ACC112 (cell line): ENCODE measurements at regions not wholly inside any gene's neighbourhood (a gene's known extent, or its start where the extent isn't known, plus 50 kb on each side); places are given as distances from the start of the nearest gene placed in this dataset.

Experiments used
- H2AFZ ChIP-seq: fragments of 200-600 bp; sonication (generic); one replicate; pipeline ENCODE4 v1.6.0; 2017; ENCODE audit warnings: antibody characterized with exemption, low read length; ENCODE audit not compliant: unreplicated experiment
- H3K27ac ChIP-seq: fragments of 200-600 bp; sonication (generic); 2 replicates; pipeline ENCODE4 v1.5.1; 2014; ENCODE audit warnings: low read depth, mild to moderate bottlenecking, antibody characterized with exemption, low read length, moderate library complexity
- H3K27me3 ChIP-seq: fragments of 200-600 bp; sonication (generic); 2 replicates; pipeline ENCODE4 v1.6.1; 2014; ENCODE audit warnings: mild to moderate bottlenecking, antibody characterized with exemption, low read length, moderate library complexity, mixed read lengths; ENCODE audit not compliant: insufficient read depth
- H3K36me3 ChIP-seq: fragments of 200-600 bp; sonication (generic); 2 replicates; pipeline ENCODE4 v1.6.1; 2016; ENCODE audit warnings: mild to moderate bottlenecking, antibody characterized with exemption, low read length, moderate library complexity, mixed read lengths; ENCODE audit not compliant: insufficient read depth
- H3K4me1 ChIP-seq: fragments of 200-600 bp; sonication (generic); one replicate; pipeline ENCODE4 v1.6.1; 2016; ENCODE audit warnings: low read length, mixed read lengths; ENCODE audit not compliant: insufficient read depth, unreplicated experiment, control insufficient read depth
- H3K4me3 ChIP-seq: fragments of 200-600 bp; sonication (generic); 2 replicates; pipeline ENCODE4 v1.5.1; 2014; ENCODE audit warnings: mild to moderate bottlenecking, low read depth, low read length
- H3K79me2 ChIP-seq: fragments of 200-600 bp; sonication (generic); one replicate; pipeline ENCODE4 v1.6.0; 2016; ENCODE audit warnings: low read length; ENCODE audit not compliant: control insufficient read depth, unreplicated experiment, insufficient read depth

- H3K36me3 ChIP-seq = no peaks in the 10 kb centered on the region
Measured at GRCh38 chr2:63669596-63669995, 80.8 kb downstream of the MDH1 start.

DNA sequence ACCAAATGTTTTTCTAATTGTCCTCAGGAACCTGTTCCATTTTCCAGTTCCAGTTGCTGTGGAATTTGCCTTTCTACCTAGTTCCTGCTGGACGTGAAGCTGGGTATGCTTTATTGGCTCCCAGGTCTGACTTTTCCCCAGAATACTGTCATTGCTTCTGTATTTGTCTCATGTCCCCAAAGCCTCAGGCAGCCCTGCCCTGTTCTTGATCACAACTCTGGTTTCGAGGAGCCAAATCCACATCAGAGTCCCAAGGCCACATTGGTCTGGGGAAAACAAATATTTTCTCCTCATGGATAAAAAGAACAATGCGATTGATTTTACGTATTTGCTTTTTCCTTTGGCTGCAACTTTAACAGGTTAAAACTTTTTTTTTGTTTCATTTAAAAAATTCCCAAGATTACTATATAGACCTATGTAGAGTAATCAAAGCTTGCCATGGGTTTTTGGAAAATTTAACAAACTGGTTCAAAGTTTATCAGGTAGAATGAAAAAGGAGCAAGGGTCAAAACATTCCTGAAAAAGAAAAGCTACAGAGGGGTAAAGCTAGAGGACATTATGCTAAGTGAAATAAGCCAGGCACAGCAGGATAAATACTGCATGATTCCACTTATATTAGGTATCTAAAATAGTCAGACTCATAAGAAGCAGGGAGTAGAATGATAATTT, 85.2 kb downstream of the MDH1 start:
- Histone ChIP-seq H3K27me3 (no peaks in the 10 kb centered on the region), H3K36me3 (no peaks in the 10 kb centered on the region), H3K4me3 (no peak overlapping the region), H3K27ac (no peak overlapping the region), H3K4me1 (no peaks in the 10 kb centered on the region), H2AFZ (no peak overlapping the region), H3K79me2 (no peaks in the 10 kb centered on the region)

More at GRCh38 chr2:63669596-63669995, 80.8 kb downstream of the MDH1 start:
- Histone ChIP-seq H3K4me3 (no peak overlapping the region), H2AFZ (no peak overlapping the region), H3K27ac (no peak overlapping the region), H3K4me1 (peaks cover 10% of the 10 kb centered on the region), H3K27me3 (no peaks in the 10 kb centered on the region), H3K79me2 (no peaks in the 10 kb centered on the region)

- H3K36me3 ChIP-seq = no peaks in the 10 kb centered on the region
- no peaks in the 10 kb centered on the region for H3K27me3 ChIP-seq
- H3K79me2 ChIP-seq = no peaks in the 10 kb centered on the region
- no peaks in the 10 kb centered on the region for H3K4me1 ChIP-seq
- no peak overlapping the region for H2AFZ ChIP-seq
- no peak overlapping the region for H3K4me3 ChIP-seq
- H3K27ac ChIP-seq = no peak overlapping the region
Measured at GRCh38 chr2:63675026-63675425, 86.3 kb downstream of the MDH1 start.

GRCh38 chr2:63676135-63676534, 87.4 kb downstream of the MDH1 start:
- Histone ChIP-seq H3K27ac (no peak overlapping the region), H3K4me3 (no peak overlapping the region), H3K79me2 (no peaks in the 10 kb centered on the region), H3K27me3 (no peaks in the 10 kb centered on the region), H2AFZ (peak overlapping the region; percentile 49), H3K4me1 (no peaks in the 10 kb centered on the region), H3K36me3 (no peaks in the 10 kb centered on the region)

GRCh38 chr2:63678085-63678484, 89.3 kb downstream of the MDH1 start:
- H3K27me3 ChIP-seq = no peaks in the 10 kb centered on the region
- no peaks in the 10 kb centered on the region for H3K36me3 ChIP-seq
- no peak overlapping the region for H3K4me3 ChIP-seq
- no peak overlapping the region for H3K27ac ChIP-seq
- no peaks in the 10 kb centered on the region for H3K79me2 ChIP-seq
- no peak overlapping the region for H2AFZ ChIP-seq
- H3K4me1 ChIP-seq = no peaks in the 10 kb centered on the region

DNA sequence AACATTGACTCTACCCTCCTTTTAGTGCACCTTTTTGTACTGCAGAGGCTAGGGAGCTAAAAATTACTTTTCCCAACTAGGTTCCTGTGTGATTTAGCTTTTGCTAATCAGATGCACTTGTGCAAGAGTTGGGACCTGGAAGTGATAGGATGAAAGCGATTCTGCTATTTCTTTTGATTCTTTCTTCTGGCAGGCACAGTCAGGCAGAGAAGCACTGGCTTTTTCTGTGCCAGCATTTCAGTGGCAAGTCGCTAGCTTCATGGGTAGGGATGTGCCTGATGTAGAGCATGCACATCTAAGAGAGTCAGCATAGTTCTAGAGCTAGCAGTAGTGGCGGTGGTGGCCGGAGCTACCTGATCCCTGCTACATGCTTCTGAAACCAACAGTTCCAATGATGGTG, 89.8 kb downstream of the MDH1 start:
- Histone ChIP-seq H3K4me1 (no peaks in the 10 kb centered on the region), H3K27ac (no peak overlapping the region), H3K36me3 (no peaks in the 10 kb centered on the region), H3K27me3 (no peaks in the 10 kb centered on the region), H3K79me2 (no peaks in the 10 kb centered on the region), H2AFZ (no peak overlapping the region), H3K4me3 (no peak overlapping the region)

- Histone ChIP-seq H3K4me1 (no peaks in the 10 kb centered on the region), H3K27ac (no peak overlapping the region), H3K36me3 (no peaks in the 10 kb centered on the region)
Measured at GRCh38 chr2:63679252-63679855, 90.6 kb downstream of the MDH1 start.

DNA sequence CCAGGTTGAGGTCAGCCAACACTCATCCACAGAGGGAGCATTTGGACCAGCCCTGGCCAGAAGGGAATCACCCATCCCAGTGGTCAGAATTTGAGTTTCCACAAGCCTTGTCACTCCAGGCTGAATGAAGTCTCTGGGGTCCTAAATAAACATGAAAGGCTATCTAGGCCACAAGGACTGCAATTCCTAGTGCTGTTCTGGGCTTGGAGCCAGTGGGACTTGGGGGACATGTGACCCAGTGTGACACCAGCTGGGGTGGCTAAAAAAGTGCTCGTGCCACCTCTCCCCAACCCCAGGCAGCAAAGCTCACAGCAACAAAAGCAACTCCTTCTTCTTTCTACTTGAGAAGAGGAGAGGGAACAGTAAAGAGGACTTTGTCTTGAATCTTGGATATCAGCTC, 91.7 kb downstream of the MDH1 start:
- no peaks in the 10 kb centered on the region for H3K79me2 ChIP-seq
- H3K4me3 ChIP-seq = no peak overlapping the region
- no peak overlapping the region for H3K27ac ChIP-seq
- no peaks in the 10 kb centered on the region for H3K4me1 ChIP-seq
- H3K36me3 ChIP-seq = no peaks in the 10 kb centered on the region
- H2AFZ ChIP-seq = no peak overlapping the region
- no peaks in the 10 kb centered on the region for H3K27me3 ChIP-seq

More at GRCh38 chr2:63679252-63679855, 90.6 kb downstream of the MDH1 start:
- Histone ChIP-seq H3K79me2 (no peaks in the 10 kb centered on the region), H3K4me3 (no peak overlapping the region), H2AFZ (no peak overlapping the region), H3K27me3 (no peaks in the 10 kb centered on the region)

- Histone ChIP-seq H3K27ac (no peak overlapping the region), H3K36me3 (no peaks in the 10 kb centered on the region), H2AFZ (no peak overlapping the region), H3K79me2 (no peaks in the 10 kb centered on the region), H3K4me3 (no peak overlapping the region), H3K27me3 (no peaks in the 10 kb centered on the region), H3K4me1 (no peaks in the 10 kb centered on the region)
Measured at GRCh38 chr2:63681896-63682295, 93.1 kb downstream of the MDH1 start.

DNA sequence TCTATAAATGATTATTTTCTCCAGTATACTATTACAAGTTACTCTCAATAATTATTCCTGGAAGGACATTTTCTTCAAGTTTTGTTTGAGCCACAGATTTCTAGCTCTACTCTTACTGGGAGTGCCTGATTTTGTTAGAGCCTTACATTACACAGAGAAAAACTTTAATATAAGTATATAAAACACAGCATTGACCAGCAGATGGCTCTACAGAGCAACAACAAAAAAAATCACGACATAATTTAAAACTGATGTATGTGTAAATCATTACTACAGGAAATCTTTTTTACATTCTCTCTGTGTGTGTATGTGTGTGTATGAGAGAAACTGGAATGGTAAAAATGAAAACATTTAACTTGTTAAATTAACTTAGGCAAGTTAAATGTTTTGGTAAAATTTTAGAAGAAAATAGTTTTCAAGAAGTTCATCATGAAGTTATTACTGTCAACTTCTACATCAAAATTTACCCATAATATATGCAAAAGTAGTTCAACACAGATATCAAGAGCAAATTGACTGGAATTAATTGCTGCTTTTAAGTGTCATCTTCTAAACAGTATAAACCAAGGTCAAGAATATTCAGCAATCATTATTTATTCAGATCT, 103.3 kb downstream of the MDH1 start:
- Histone ChIP-seq H3K4me1 (peaks cover 3% of the 10 kb centered on the region), H3K4me3 (no peak overlapping the region), H3K27me3 (no peaks in the 10 kb centered on the region), H3K79me2 (no peaks in the 10 kb centered on the region), H3K27ac (no peak overlapping the region), H3K36me3 (no peaks in the 10 kb centered on the region), H2AFZ (peak overlapping the region; percentile 48)

- no peak overlapping the region for H2AFZ ChIP-seq
- H3K4me1 ChIP-seq = peaks cover 22% of the 10 kb centered on the region
- H3K27ac ChIP-seq = no peak overlapping the region
- H3K79me2 ChIP-seq = no peaks in the 10 kb centered on the region
- no peaks in the 10 kb centered on the region for H3K27me3 ChIP-seq
- no peaks in the 10 kb centered on the region for H3K36me3 ChIP-seq
- no peak overlapping the region for H3K4me3 ChIP-seq
Measured at GRCh38 chr2:63695583-63695982, 106.8 kb downstream of the MDH1 start.
